Neural cell (in vitro differentiated cells): ENCODE measurements at regions not wholly inside any gene's neighbourhood (a gene's known extent, or its start where the extent isn't known, plus 50 kb on each side); places are given as distances from the start of the nearest gene placed in this dataset.

Experiments
- H2AFZ ChIP-seq: fragments of 200-600, 300-800 bp; sonication (generic), shearing (Covaris generic); 2 replicates; pipeline ENCODE4 v1.6.0; 2014; ENCODE audit warnings: low read depth, mild to moderate bottlenecking, antibody characterized with exemption, low read length, moderate library complexity
- H3F3A ChIP-seq: fragments of 200-600 bp; shearing (Covaris generic); 2 replicates; pipeline ENCODE4 v1.6.1; 2016; ENCODE audit warnings: mild to moderate bottlenecking, moderate library complexity, mixed read lengths, antibody characterized with exemption, low read length; ENCODE audit not compliant: insufficient read depth, poor library complexity, severe bottlenecking
- H3K27ac ChIP-seq: fragments of 200-600, 300-800 bp; sonication (generic), shearing (Covaris generic); 2 replicates; pipeline ENCODE4 v1.5.1; 2014; ENCODE audit warnings: mild to moderate bottlenecking, low read length, moderate library complexity
- H3K27me3 ChIP-seq: fragments of 300-800, 200-600 bp; sonication (generic), shearing (Covaris generic); 2 replicates; pipeline ENCODE4 v1.6.0; 2014; ENCODE audit warnings: mild to moderate bottlenecking, low read depth, low read length, moderate library complexity; ENCODE audit not compliant: insufficient read depth
- H3K36me3 ChIP-seq: fragments of 300-800, 200-600 bp; sonication (generic), shearing (Covaris generic); 2 replicates; pipeline ENCODE4 v1.5.1; 2014; ENCODE audit warnings: mild to moderate bottlenecking, antibody characterized with exemption, low read length, moderate library complexity; ENCODE audit not compliant: insufficient read depth
- H3K4me2 ChIP-seq: fragments of 300-800, 200-600 bp; sonication (generic), shearing (Covaris generic); 2 replicates; pipeline ENCODE4 v1.6.0; 2014; ENCODE audit warnings: mild to moderate bottlenecking, low read length
- H3K4me3 ChIP-seq: fragments of 300-800, 200-600 bp; sonication (generic), shearing (Covaris generic); 2 replicates; pipeline ENCODE4 v1.5.1; 2014; ENCODE audit warnings: mild to moderate bottlenecking, low read length, moderate library complexity
- H3K79me2 ChIP-seq: fragments of 200-600 bp; shearing (Covaris generic); replicated peaks from 2 replicates; pipeline ENCODE4 v1.6.0; 2014; ENCODE audit warnings: mild to moderate bottlenecking, low read length, moderate library complexity; ENCODE audit not compliant: insufficient read depth
- H3K9ac ChIP-seq: fragments of 300-800, 200-600 bp; sonication (generic), shearing (Covaris generic); 2 replicates; pipeline ENCODE4 v1.6.1; 2016; ENCODE audit warnings: mild to moderate bottlenecking, low read length, mixed read lengths
- H3K9me2 ChIP-seq: fragments of 200-600 bp; shearing (Covaris generic); 2 replicates; pipeline ENCODE4 v1.6.1; 2016; ENCODE audit warnings: mild to moderate bottlenecking, low read length, mixed read lengths; ENCODE audit not compliant: insufficient read depth
- H3K9me3 ChIP-seq: fragments of 200-600, 300-800 bp; sonication (generic), shearing (Covaris generic); 2 replicates; pipeline ENCODE4 v1.6.1; 2016; ENCODE audit warnings: mild to moderate bottlenecking, mixed run types, low read length, moderate library complexity, mixed read lengths
- H4K20me1 ChIP-seq: fragments of 200-600 bp; shearing (Covaris generic); 2 replicates; pipeline ENCODE4 v1.6.1; 2016; ENCODE audit warnings: mild to moderate bottlenecking, mixed run types; ENCODE audit not compliant: insufficient read depth
- CTCF ChIP-seq: fragments of 450-650 bp; IDR thresholded peaks from 2 replicates; pipeline ENCODE4 v1.5.1; 2014; ENCODE audit warnings: antibody characterized with exemption, mild to moderate bottlenecking, moderate library complexity; ENCODE audit not compliant: poor library complexity, severe bottlenecking
- EP300 ChIP-seq: fragments of 450-650 bp; conservative IDR thresholded peaks from 2 replicates; pipeline ENCODE4 v1.6.1; 2014; ENCODE audit warnings: antibody characterized with exemption, mild to moderate bottlenecking, moderate library complexity; ENCODE audit not compliant: poor library complexity, severe bottlenecking
- EZH2 ChIP-seq: fragments of 200-600, 300-800 bp; shearing (Covaris generic), sonication (generic); IDR thresholded peaks from 2 replicates; pipeline ENCODE4 v1.6.1; 2014; ENCODE audit warnings: antibody characterized with exemption, low read length, borderline replicate concordance, mild to moderate bottlenecking; ENCODE audit not compliant: insufficient read depth, poor library complexity, severe bottlenecking
- MXI1 ChIP-seq: fragments of 450-650 bp; conservative IDR thresholded peaks from 2 replicates; pipeline ENCODE4 v1.6.1; 2014; ENCODE audit warnings: antibody characterized with exemption, mild to moderate bottlenecking; ENCODE audit not compliant: poor library complexity, severe bottlenecking
- POLR2AphosphoS5 ChIP-seq: IDR thresholded peaks from 2 replicates; pipeline ENCODE4 v1.6.1; 2012
- RAD21 ChIP-seq: fragments of 450-650 bp; conservative IDR thresholded peaks from 2 replicates; pipeline ENCODE4 v1.6.1; 2014; ENCODE audit warnings: antibody characterized with exemption, mild to moderate bottlenecking, moderate library complexity
- REST ChIP-seq: IDR thresholded peaks from 2 replicates; pipeline ENCODE4 v1.6.1; 2012; ENCODE audit warnings: borderline replicate concordance
- SMC3 ChIP-seq: fragments of 450-650 bp; conservative IDR thresholded peaks from 2 replicates; pipeline ENCODE4 v1.6.1; 2014; ENCODE audit warnings: antibody characterized with exemption, mild to moderate bottlenecking, moderate library complexity; ENCODE audit not compliant: poor library complexity
- TAF1 ChIP-seq: IDR thresholded peaks from 2 replicates; pipeline ENCODE4 v1.6.1; 2012; ENCODE audit warnings: low read depth

GRCh38 chr17:71166311-71166710 is 954.5 kb upstream of the SOX9 start:
- Histone ChIP-seq H3K9me3 (no peaks in the 10 kb centered on the region), H3K9ac (no peak overlapping the region), H4K20me1 (no peaks in the 10 kb centered on the region), H3K36me3 (no peaks in the 10 kb centered on the region), H3K4me2 (no peak overlapping the region), H3K27ac (no peak overlapping the region), H3F3A (peaks cover 4% of the 10 kb centered on the region), H2AFZ (no peak overlapping the region), H3K4me3 (no peak overlapping the region), H3K9me2 (no peaks in the 10 kb centered on the region), H3K27me3 (no peaks in the 10 kb centered on the region), H3K79me2 (no peaks in the 10 kb centered on the region)
- no peak for TF ChIP-seq RAD21
- no peak for TF ChIP-seq CTCF
- TF ChIP-seq EP300: no peak
- TF ChIP-seq POLR2AphosphoS5: no peak
- TF ChIP-seq MXI1: no peak
- TF ChIP-seq TAF1: no peak
- TF ChIP-seq REST: no peak
- no peak for TF ChIP-seq SMC3
- TF ChIP-seq EZH2: no peak

GRCh38 chr17:71168053-71168741 is 952.6 kb upstream of the SOX9 start:
- no peaks in the 10 kb centered on the region for H3K36me3 ChIP-seq
- peaks cover 4% of the 10 kb centered on the region for H3F3A ChIP-seq
- H3K27ac ChIP-seq: no peak overlapping the region
- no peaks in the 10 kb centered on the region for H3K9me3 ChIP-seq
- H3K27me3 ChIP-seq: no peaks in the 10 kb centered on the region
- no peak overlapping the region for H3K4me3 ChIP-seq
- H3K79me2 ChIP-seq: no peaks in the 10 kb centered on the region
- no peak overlapping the region for H3K9ac ChIP-seq
- no peak for TF ChIP-seq REST
- TF ChIP-seq SMC3: no peak
- no peak for TF ChIP-seq EP300
- TF ChIP-seq MXI1: no peak
- TF ChIP-seq TAF1: no peak
- TF ChIP-seq EZH2: no peak
- no peak for TF ChIP-seq POLR2AphosphoS5
- TF ChIP-seq CTCF: no peak
- no peak for TF ChIP-seq RAD21
- no peaks in the 10 kb centered on the region for H4K20me1 ChIP-seq
- H3K4me2 ChIP-seq: no peak overlapping the region
- H2AFZ ChIP-seq: no peak overlapping the region
- no peaks in the 10 kb centered on the region for H3K9me2 ChIP-seq
